HG02884 (cell line): ENCODE measurements at regions not wholly inside any gene's neighbourhood (a gene's known extent, or its start where the extent isn't known, plus 50 kb on each side); places are given as distances from the start of the nearest gene placed in this dataset.

ENCODE experiments used
- ATAC-seq: cut with Tn5 transposase; IDR thresholded peaks from one replicate; pipeline ENCODE4 v1.9.1; 2021; ENCODE audit warnings: mild to moderate bottlenecking, moderate library complexity; ENCODE audit not compliant: unreplicated experiment

- ATAC-seq = no peak
Measured at GRCh38 chr6:121967631-121968030, 431.8 kb upstream of the HSF2 start.

GRCh38 chr6:121971931-121972335 is 427.5 kb upstream of the HSF2 start:
- no peak for ATAC-seq

GRCh38 chr6:121984956-121985355 is 414.5 kb upstream of the HSF2 start:
- no peak for ATAC-seq

- ATAC-seq = no peak
Measured at GRCh38 chr6:121993362-121993761, 406.1 kb upstream of the HSF2 start.

- ATAC-seq = no peak
Measured at GRCh38 chr6:121994919-121995318, 404.5 kb upstream of the HSF2 start.

GRCh38 chr6:121998631-121999030 is 400.8 kb upstream of the HSF2 start:
- ATAC-seq = no peak

- ATAC-seq = no peak
Measured at GRCh38 chr6:121999456-122000065, 399.9 kb upstream of the HSF2 start.

- ATAC-seq = no peak
Measured at GRCh38 chr6:122005661-122006060, 393.8 kb upstream of the HSF2 start.

GRCh38 chr6:122007339-122007738 is 392.1 kb upstream of the HSF2 start:
- no peak for ATAC-seq

- ATAC-seq = no peak
Measured at GRCh38 chr6:122008101-122008999, 391.1 kb upstream of the HSF2 start.

- no peak for ATAC-seq
Measured at GRCh38 chr6:122009000-122009350, 390.5 kb upstream of the HSF2 start.

- no peak for ATAC-seq
Measured at GRCh38 chr6:122012578-122012977, 386.9 kb upstream of the HSF2 start.

- ATAC-seq = no peak
Measured at GRCh38 chr6:122014961-122015360, 384.5 kb upstream of the HSF2 start.

GRCh38 chr6:122020588-122021264 is 378.7 kb upstream of the HSF2 start:
- ATAC-seq = peak; percentile 71

GRCh38 chr6:122025104-122025503 is 374.3 kb upstream of the HSF2 start:
- no peak for ATAC-seq

GRCh38 chr6:122026582-122027369 is 372.7 kb upstream of the HSF2 start:
- no peak for ATAC-seq

- ATAC-seq = no peak
Measured at GRCh38 chr6:122028933-122029522, 370.4 kb upstream of the HSF2 start.

GRCh38 chr6:122033564-122034181 is 365.8 kb upstream of the HSF2 start:
- ATAC-seq = peak; percentile 94

- ATAC-seq = no peak
Measured at GRCh38 chr6:122035173-122035572, 364.3 kb upstream of the HSF2 start.

- no peak for ATAC-seq
Measured at GRCh38 chr6:122040261-122040660, 359.2 kb upstream of the HSF2 start.
